Heart left ventricle (tissue), 13 donors: ENCODE measurements at regions not wholly inside any gene's neighbourhood (a gene's known extent, or its start where the extent isn't known, plus 50 kb on each side); places are given as distances from the start of the nearest gene placed in this dataset.

Source experiments
- CTCF ChIP-seq, 12 donors: fragments of 200-600 bp; sonication (generic) in 4 of 12; IDR thresholded peaks; one replicate each; pipeline versions ENCODE4 v1.5.0 to v1.8.0; 2018 to 2022; ENCODE audit warnings: antibody characterized with exemption in 12 of 12, mild to moderate bottlenecking in 5 of 12
- POLR2A ChIP-seq, 2 donors: fragments of 450-650 bp; IDR thresholded peaks; one replicate each; pipeline ENCODE4 v1.6.1; 2017; ENCODE audit warnings: antibody characterized with exemption in 2 of 2, mild to moderate bottlenecking in 2 of 2, moderate library complexity in 2 of 2
- donor health status: ischemic (EF 13 %, LVEDD 7.1; RV severe dilation, severe dysfunction).
- donor health status: DM: no; HTN: yes; CAD: no.
- donor health status: DM: no; HTN: no; CAD: no.
- donor health status: ischemic (EF 25% LVEDD 6.9; RV normal size, moderate dysfunction).
- donor health status: ischemic (EF 25% LVEDD 5.7; RV mildly dilated, moderate dysfunction).
- donor health status: ischemic (EF 35%, LVEDD 5.7; RV mildly dilated, moderate dysfunction).
- donor health status: nonischemic (EF 11% LVEDD 7.7; RV severe dilation, severe dysfunction).
- donor health status: DM: yes; HTN: yes; CAD: no.
- donor health status: PGD.
- donor health status: ischemic (EF 29% LVEDD 5.4; RV normal size, mild dysfunction).
- donor health status: nonischemic (EF 23%, LVEDD 6.1; RV moderate dilation, normal function).

DNA sequence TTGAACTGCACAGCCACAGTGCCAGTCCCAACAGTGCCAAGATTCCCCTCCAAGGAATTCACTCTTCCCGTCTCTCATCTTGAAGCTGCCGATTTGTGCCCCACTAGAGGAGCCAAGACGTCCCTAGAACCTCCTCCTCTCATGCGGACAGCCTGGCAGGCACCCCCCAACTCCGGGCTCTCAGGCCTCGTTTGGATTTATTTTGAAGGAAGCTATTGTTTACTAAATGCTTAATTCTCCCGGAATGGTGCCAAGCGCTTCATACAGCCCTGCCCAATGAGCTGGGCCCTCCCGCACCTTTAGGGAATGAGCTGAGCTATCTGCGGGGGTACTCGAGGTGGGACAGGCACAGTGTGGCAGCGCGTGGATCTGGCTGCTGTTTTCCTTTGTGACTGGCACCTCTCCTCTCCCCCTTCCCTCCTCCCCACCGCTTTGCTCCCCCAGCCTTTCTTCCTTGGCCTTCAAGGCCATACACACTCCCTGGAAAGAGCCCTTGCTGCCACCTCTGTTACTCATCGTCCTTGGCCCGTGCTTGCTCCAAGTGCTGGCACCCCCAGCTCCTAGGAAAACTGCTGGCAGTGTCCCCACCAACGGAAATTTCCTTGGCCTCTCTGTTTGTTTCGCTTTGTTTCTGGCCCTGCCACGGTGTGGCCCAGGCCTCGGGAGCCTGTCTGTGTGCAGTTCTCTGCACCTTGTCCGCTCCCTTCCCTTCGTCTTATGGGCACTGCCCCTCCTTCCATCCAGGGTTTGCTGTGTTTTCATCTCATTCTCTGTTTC, 49.9 kb upstream of the CDR2 start:
- TF ChIP-seq CTCF (IDR thresholded peaks at IDR 0.05) (no peak), POLR2A (IDR thresholded peaks at IDR 0.05) (no peak)
